ENCODE measurements at regions not wholly inside any gene's neighbourhood (a gene's known extent, or its start where the extent isn't known, plus 50 kb on each side); places are given as distances from the start of the nearest gene placed in this dataset.

- TF ChIP-seq, protein P1, sequence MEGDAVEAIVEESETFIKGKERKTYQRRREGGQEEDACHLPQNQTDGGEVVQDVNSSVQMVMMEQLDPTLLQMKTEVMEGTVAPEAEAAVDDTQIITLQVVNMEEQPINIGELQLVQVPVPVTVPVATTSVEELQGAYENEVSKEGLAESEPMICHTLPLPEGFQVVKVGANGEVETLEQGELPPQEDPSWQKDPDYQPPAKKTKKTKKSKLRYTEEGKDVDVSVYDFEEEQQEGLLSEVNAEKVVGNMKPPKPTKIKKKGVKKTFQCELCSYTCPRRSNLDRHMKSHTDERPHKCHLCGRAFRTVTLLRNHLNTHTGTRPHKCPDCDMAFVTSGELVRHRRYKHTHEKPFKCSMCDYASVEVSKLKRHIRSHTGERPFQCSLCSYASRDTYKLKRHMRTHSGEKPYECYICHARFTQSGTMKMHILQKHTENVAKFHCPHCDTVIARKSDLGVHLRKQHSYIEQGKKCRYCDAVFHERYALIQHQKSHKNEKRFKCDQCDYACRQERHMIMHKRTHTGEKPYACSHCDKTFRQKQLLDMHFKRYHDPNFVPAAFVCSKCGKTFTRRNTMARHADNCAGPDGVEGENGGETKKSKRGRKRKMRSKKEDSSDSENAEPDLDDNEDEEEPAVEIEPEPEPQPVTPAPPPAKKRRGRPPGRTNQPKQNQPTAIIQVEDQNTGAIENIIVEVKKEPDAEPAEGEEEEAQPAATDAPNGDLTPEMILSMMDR (IDR thresholded peaks at IDR 0.05), result no peak
- no peak for TF ChIP-seq ZFX (IDR thresholded peaks at IDR 0.05; ENCODE audit: borderline replicate concordance)
- no peak overlapping the region for H3K27ac ChIP-seq
These were observed 91.8 kb upstream of the USP15 start for GRCh38 chr12:62168411-62168810.

- no peak for TF ChIP-seq ZFX (IDR thresholded peaks at IDR 0.05; ENCODE audit: borderline replicate concordance)
- TF ChIP-seq, protein P1 (IDR thresholded peaks at IDR 0.05), result no peak
- no peak overlapping the region for H3K27ac ChIP-seq
These were observed 90.0 kb upstream of the USP15 start for GRCh38 chr12:62170241-62170640.

DNA sequence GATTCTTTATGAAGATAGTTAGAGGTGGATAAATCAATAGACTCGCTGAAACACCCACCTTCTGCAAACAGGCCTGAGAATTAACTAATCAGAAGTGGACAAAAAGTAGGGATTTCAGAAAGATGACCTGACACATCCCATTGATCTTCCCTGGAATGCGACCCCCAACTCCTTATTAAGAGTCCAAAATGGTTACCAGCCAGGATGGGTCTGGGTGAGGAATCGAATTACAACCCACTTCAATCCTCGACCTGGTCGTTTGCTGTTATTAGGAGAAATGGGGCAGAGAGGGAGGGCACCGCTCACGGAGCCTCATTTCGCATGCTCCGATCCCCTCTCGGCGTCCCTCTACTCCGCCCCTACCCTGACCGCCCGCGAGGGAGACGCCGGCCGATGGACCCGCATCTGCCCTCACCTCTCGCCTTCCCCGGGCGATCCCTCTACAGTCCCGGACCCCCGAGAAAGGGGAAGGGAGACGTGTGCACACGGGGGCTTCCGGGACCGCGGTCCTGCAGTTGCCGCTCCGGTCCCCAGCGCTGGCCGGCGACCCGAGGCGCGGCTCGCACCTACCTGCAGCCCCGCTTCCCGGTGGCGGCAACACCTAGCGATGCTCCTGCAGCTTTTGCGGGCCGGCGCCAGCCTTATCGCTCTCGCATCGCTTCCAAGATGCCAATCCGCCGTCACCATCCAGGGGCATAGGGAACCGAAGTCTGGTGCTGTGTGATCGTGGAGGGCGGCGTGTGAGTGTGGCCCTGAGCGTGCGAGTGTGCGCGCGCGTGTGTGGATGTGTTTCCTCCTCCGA, 69.3 kb upstream of the USP15 start:
- TF ChIP-seq ZFX (IDR thresholded peaks at IDR 0.05; ENCODE audit: borderline replicate concordance), result no peak
- TF ChIP-seq, protein P1 (IDR thresholded peaks at IDR 0.05), result no peak
- H3K27ac ChIP-seq, result no peak overlapping the region

DNA sequence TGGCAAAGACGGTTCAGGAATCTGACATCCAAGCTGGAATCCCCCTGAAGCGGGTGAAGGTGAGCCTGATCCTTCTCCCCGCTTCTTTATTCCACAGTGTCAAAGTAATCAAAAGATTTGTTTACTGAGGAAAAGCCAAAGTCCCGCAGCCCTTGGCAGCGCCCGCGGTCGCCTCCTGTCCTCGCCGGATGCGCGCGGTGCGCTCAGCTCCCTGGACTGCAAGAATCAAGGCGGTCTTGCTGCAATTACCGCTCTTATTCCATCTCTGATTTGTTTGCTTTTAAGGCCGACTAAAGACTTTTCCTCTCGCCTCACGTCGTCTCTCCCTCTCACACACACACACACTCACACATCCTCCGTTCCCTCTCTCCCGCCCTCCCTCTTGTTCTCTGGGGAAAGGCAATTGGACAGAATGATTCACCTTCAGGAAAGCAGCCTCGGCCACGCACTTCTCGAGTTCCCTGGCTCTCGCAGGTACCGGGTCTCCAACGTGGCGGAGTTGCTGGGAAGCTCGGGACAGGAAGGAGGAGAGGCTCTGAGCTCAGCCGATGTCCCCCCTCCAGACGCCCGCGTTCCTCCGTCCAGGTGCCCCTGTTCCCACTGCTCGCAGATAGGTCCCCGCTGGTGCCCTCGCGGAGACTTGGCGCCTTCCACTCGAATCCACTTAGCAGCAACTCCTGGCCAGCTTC, 68.6 kb upstream of the USP15 start:
- TF ChIP-seq, protein P1 (IDR thresholded peaks at IDR 0.05), result no peak

DNA sequence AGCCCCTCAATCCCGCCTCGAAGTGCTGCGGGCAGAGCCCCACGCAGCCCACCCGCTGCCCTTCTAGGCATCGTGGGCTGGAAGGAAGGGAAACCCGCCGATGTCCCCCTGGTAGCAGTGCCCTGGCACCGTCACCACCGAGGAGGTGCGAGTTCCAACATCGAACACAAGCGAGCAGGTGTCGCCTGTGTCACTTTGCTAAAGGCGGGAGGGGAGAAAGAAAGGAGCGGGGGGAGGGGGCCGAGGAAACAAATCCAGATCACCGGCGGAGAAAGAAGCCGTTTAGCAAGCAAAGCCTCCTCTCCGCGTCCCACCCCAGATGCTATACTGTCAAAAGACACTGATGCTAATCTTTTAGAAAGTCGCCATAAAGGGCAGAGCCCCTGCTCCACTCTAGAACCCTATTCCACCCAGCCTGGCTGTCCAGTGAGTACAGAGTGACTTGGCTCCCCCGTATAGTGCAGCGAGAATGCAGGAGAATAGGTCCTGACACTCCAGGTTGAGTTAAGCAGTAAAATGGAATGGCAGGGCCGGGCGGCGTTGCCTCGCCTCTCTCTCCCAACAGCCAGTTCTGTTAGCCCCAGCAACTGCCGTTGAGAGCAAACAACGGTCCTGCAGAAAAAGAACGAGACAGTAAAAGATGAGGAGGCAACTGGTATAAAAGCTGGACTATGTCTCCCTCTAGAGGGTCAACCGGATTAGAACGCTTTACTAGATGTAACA, 67.9 kb upstream of the USP15 start:
- TF ChIP-seq ZFX (IDR thresholded peaks at IDR 0.05; ENCODE audit: borderline replicate concordance), result no peak
- TF ChIP-seq, protein P1 (IDR thresholded peaks at IDR 0.05), result peak; percentile 87
- H3K27ac ChIP-seq, result no peak overlapping the region

More for the DNA sequence above, 68.6 kb upstream of the USP15 start:
- H3K27ac ChIP-seq, result no peak overlapping the region

GRCh38 chr12:62192903-62193250, 67.3 kb upstream of the USP15 start:
- no peak for TF ChIP-seq ZFX (IDR thresholded peaks at IDR 0.05; ENCODE audit: borderline replicate concordance)
- TF ChIP-seq, protein P1 (IDR thresholded peaks at IDR 0.05), result peak; percentile 63
- H3K27ac ChIP-seq, result no peak overlapping the region

All from 22Rv1 (cell line).